ENCODE measurements at regions not wholly inside any gene's neighbourhood (a gene's known extent, or its start where the extent isn't known, plus 50 kb on each side); places are given as distances from the start of the nearest gene placed in this dataset.

- DNase-seq = no peak
Measured at GRCh38 chr4:89665662-89666061, 171.3 kb downstream of the SNCA start.

- DNase-seq = no peak
Measured at GRCh38 chr4:89664521-89664920, 172.4 kb downstream of the SNCA start.

GRCh38 chr4:89661173-89661899, 175.6 kb downstream of the SNCA start:
- no peak for DNase-seq

GRCh38 chr4:89660444-89661172, 176.4 kb downstream of the SNCA start:
- no peak for DNase-seq

- no peak for DNase-seq
Measured at GRCh38 chr4:89658701-89659024, 178.3 kb downstream of the SNCA start.

- DNase-seq = no peak
Measured at GRCh38 chr4:89657931-89658700, 178.8 kb downstream of the SNCA start.

GRCh38 chr4:89653012-89653411, 183.9 kb downstream of the SNCA start:
- DNase-seq = no peak

- DNase-seq = no peak
Measured at GRCh38 chr4:89645482-89645881, 191.5 kb downstream of the SNCA start.

GRCh38 chr4:89641367-89641687, 195.6 kb downstream of the SNCA start:
- no peak for DNase-seq

GRCh38 chr4:89640620-89641366, 196.2 kb downstream of the SNCA start:
- no peak for DNase-seq

- no peak for DNase-seq
Measured at GRCh38 chr4:89639395-89639794, 197.6 kb downstream of the SNCA start.

- DNase-seq = no peak
Measured at GRCh38 chr4:89625599-89626293, 211.2 kb downstream of the SNCA start.

- DNase-seq = no peak
Measured at GRCh38 chr4:89619206-89619962, 217.6 kb downstream of the SNCA start.

- no peak for DNase-seq
Measured at GRCh38 chr4:89618151-89618550, 218.8 kb downstream of the SNCA start.

- no peak for DNase-seq
Measured at GRCh38 chr4:89617317-89617716, 219.6 kb downstream of the SNCA start.

- DNase-seq = no peak
Measured at GRCh38 chr4:89616382-89616781, 220.6 kb downstream of the SNCA start.

- DNase-seq = no peak
Measured at GRCh38 chr4:89615051-89615450, 221.9 kb downstream of the SNCA start.

- DNase-seq = no peak
Measured at GRCh38 chr4:89614155-89614554, 222.8 kb downstream of the SNCA start.

- no peak for DNase-seq
Measured at GRCh38 chr4:89610236-89610635, 226.7 kb downstream of the SNCA start.

GRCh38 chr4:89609756-89610155, 227.2 kb downstream of the SNCA start:
- no peak for DNase-seq

- DNase-seq = no peak
Measured at GRCh38 chr4:89604951-89605350, 232.0 kb downstream of the SNCA start.

GRCh38 chr4:89599026-89599425, 237.9 kb downstream of the SNCA start:
- DNase-seq = no peak
